Chondrocyte (in vitro differentiated cells): ENCODE measurements at regions not wholly inside any gene's neighbourhood (a gene's known extent, or its start where the extent isn't known, plus 50 kb on each side); places are given as distances from the start of the nearest gene placed in this dataset.

Source experiments
- DNase-seq: peaks from one replicate; pipeline ENCODE4 v3.0.0; 2021; ENCODE audit warnings: mixed read lengths, low spot score
- H3K27ac Mint-ChIP-seq: one replicate; pipeline ENCODE4 v1.8.0; 2021; ENCODE audit warnings: mild to moderate bottlenecking, moderate library complexity, mixed read lengths; ENCODE audit not compliant: unreplicated experiment
- H3K27me3 Mint-ChIP-seq: 2 replicates; pipeline ENCODE4 v1.8.0; 2021; ENCODE audit warnings: low read depth, mixed read lengths
- H3K36me3 Mint-ChIP-seq: 2 replicates; pipeline ENCODE4 v1.8.0; 2021; ENCODE audit warnings: low read depth, mixed read lengths
- H3K4me1 Mint-ChIP-seq: 2 replicates; pipeline ENCODE4 v1.8.0; 2021; ENCODE audit warnings: low read depth, mild to moderate bottlenecking, mixed read lengths
- H3K4me3 Mint-ChIP-seq: one replicate; pipeline ENCODE4 v1.8.0; 2021; ENCODE audit warnings: mild to moderate bottlenecking, moderate library complexity, mixed read lengths; ENCODE audit not compliant: unreplicated experiment
- H3K9me3 Mint-ChIP-seq: 2 replicates; pipeline ENCODE4 v1.8.0; 2021; ENCODE audit warnings: low read depth, mixed read lengths
- TF ChIP-seq, protein P1 (sequence below): fragments of 200-600 bp; sonication (generic); IDR thresholded peaks from 2 replicates; pipeline ENCODE4 v1.5.0; 2021; ENCODE audit warnings: antibody characterized with exemption, mild to moderate bottlenecking, moderate library complexity

DNA sequence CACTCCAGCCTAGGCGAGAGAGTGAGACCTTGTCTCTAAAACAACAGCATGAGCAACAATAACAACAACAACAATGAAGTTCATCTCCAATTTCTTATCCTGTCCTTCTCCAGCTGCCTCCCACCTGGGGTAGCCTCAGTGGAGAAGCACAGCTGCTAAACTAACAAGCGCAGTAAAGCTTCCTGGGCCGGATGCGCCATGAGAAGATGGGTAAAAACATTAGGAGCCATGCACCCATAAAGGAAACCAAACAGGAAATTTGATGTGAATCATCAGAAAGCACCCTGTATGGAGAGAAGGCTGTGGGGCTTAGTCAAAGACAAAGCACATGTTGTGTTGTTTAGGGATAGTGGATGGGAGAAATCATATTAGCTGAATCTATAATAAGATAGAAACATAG, 61.1 kb upstream of the CCN6 start:
- Mint-ChIP-seq H3K4me1 (peaks cover 9% of the 10 kb centered on the region), H3K4me3 (no peak overlapping the region), H3K27me3 (no peaks in the 10 kb centered on the region), H3K9me3 (no peaks in the 10 kb centered on the region), H3K27ac (no peak overlapping the region), H3K36me3 (no peaks in the 10 kb centered on the region)
- TF ChIP-seq, protein P1, sequence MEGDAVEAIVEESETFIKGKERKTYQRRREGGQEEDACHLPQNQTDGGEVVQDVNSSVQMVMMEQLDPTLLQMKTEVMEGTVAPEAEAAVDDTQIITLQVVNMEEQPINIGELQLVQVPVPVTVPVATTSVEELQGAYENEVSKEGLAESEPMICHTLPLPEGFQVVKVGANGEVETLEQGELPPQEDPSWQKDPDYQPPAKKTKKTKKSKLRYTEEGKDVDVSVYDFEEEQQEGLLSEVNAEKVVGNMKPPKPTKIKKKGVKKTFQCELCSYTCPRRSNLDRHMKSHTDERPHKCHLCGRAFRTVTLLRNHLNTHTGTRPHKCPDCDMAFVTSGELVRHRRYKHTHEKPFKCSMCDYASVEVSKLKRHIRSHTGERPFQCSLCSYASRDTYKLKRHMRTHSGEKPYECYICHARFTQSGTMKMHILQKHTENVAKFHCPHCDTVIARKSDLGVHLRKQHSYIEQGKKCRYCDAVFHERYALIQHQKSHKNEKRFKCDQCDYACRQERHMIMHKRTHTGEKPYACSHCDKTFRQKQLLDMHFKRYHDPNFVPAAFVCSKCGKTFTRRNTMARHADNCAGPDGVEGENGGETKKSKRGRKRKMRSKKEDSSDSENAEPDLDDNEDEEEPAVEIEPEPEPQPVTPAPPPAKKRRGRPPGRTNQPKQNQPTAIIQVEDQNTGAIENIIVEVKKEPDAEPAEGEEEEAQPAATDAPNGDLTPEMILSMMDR, result no peak
- no peak for DNase-seq

DNA sequence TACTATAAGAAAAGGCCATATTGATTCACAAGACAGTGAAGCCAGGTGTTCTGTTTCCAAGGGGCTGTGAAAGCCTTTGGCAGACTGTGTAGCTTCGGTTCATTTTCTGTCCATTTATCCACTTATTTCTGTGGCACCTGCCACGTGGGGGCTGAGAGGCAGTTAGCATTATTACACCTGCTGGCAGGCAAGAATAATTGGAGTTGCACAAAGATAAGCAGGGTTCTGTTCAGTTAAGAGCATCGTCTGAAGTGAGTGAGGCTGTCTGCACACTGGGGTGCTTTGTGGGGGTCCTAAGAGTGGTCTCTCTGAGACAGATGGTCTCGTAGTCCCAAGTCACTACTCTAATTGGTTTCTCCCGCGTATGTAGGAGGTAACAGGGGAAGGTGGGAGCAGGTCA, 60.6 kb upstream of the CCN6 start:
- H3K4me3 Mint-ChIP-seq, result no peak overlapping the region
- peaks cover 9% of the 10 kb centered on the region for H3K4me1 Mint-ChIP-seq
- H3K27ac Mint-ChIP-seq, result no peak overlapping the region
- DNase-seq, result no peak
- no peaks in the 10 kb centered on the region for H3K27me3 Mint-ChIP-seq
- H3K36me3 Mint-ChIP-seq, result no peaks in the 10 kb centered on the region
- TF ChIP-seq, protein P1, result no peak
- no peaks in the 10 kb centered on the region for H3K9me3 Mint-ChIP-seq

DNA sequence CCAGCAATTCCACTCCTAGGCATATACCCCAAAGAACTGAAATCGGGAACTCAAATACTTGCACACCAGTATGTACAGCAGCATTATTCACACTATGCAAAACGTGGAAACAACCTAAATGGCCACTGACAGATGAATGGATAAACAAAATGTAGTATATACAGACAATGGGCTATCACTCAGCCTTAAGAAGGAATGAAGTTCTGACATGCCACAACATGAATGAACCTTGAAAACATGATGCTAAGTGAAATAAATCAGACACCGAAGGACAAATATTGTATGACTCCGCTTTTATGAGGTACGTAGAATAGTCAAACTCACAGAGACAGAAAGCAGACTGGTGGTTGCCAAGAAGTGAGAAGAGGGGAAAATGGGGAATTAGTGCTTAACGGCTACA, 59.1 kb upstream of the CCN6 start:
- H3K4me1 Mint-ChIP-seq, result peaks cover 9% of the 10 kb centered on the region
- H3K9me3 Mint-ChIP-seq, result no peaks in the 10 kb centered on the region
- no peaks in the 10 kb centered on the region for H3K36me3 Mint-ChIP-seq
- no peak overlapping the region for H3K27ac Mint-ChIP-seq
- no peaks in the 10 kb centered on the region for H3K27me3 Mint-ChIP-seq
- H3K4me3 Mint-ChIP-seq, result no peak overlapping the region
- TF ChIP-seq, protein P1, result no peak
- DNase-seq, result no peak

DNA sequence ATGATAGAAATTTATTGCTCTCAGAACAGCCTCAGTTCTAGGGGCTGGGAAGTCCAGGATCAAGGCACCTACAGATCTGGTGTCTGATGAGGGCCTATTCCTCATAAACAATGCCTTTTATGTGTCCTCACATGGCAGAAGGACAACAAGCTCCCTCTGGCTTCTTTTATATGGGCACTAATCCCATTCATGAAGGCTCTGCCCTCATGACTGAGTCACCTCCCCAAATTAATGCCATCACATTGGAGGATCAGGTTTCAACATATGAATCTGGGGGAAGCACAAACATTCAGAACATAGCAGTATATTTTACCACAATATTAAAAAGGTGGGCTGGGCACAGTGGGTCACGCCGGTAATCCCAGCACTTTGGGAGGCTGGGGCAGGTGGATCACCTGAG, 58.5 kb upstream of the CCN6 start:
- no peaks in the 10 kb centered on the region for H3K36me3 Mint-ChIP-seq
- no peak for DNase-seq
- TF ChIP-seq, protein P1, result no peak
- H3K27me3 Mint-ChIP-seq, result no peaks in the 10 kb centered on the region
- no peaks in the 10 kb centered on the region for H3K9me3 Mint-ChIP-seq
- no peak overlapping the region for H3K27ac Mint-ChIP-seq
- peaks cover 9% of the 10 kb centered on the region for H3K4me1 Mint-ChIP-seq
- H3K4me3 Mint-ChIP-seq, result no peak overlapping the region

DNA sequence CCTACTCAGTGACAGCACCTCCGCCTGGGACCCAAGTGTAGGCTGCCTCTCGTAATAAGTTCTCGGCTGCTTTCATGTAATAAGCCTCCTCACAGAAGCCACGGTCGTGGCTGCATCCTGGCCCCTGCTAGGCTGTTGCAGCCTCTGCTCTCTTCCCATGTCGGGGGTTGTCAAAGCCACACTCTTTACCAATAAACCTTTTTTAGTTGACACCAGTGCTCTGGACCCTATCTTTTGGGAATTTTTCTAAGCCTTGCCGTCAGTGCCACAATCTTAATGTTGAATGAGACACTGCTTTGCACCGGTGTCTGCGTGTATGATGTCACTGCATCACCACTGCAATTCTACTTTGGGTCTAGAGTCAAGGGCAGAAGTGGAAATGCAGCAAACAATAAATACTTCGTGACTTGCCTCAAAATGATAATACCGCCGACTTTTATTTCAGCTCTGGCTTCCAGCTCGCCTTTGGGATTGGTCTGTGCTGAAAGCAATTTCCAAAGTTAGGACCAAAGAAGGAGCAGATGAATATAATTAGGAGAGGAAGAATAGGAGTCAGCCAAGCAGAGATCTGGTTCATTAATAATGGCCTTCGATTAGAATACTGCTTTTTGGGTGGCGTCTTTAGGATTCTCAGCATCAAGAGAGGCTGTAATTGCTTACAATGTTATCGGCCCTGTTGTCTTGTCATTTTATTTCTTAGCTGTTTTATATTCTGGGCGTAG, 57.6 kb upstream of the CCN6 start:
- no peaks in the 10 kb centered on the region for H3K36me3 Mint-ChIP-seq
- no peaks in the 10 kb centered on the region for H3K27me3 Mint-ChIP-seq
- H3K27ac Mint-ChIP-seq, result no peak overlapping the region
- H3K4me1 Mint-ChIP-seq, result peaks cover 9% of the 10 kb centered on the region
- H3K9me3 Mint-ChIP-seq, result no peaks in the 10 kb centered on the region
- no peak for DNase-seq
- H3K4me3 Mint-ChIP-seq, result no peak overlapping the region
- TF ChIP-seq, protein P1, result no peak
